ENCODE measurements at regions not wholly inside any gene's neighbourhood (a gene's known extent, or its start where the extent isn't known, plus 50 kb on each side); places are given as distances from the start of the nearest gene placed in this dataset.

DNA sequence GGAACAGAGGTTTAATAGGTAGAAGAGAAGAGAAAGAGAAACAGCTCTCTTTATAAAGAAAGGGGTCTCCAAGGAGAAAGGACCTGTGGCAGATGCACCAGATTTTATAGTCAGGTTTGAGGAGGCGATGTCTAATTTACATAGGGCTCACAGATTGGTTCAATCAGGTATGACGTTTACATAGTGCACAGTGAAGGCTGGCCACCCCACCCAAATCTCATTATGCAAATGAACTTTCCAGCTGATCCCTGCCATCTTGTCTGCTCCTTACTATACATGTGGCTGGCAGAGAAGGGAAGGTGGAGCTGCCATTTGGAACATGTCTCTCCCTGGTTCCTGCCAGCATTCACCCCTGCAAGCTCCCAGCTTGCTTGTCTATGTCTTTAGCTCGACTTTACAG is 557.8 kb downstream of the SUCLG1 start:
- WGBS (ENCODE audit: insufficient coverage, insufficient replicate concordance, low lambda C conversion rate, missing lambda C conversion rate): 0% methylated on average over 3 of the region's 3 CpGs

More for the DNA sequence above, 557.8 kb downstream of the SUCLG1 start:
- Histone ChIP-seq H3K9ac (ENCODE audit: control insufficient read depth, insufficient read depth, low read length) (no peak overlapping the region), H3K4me1 (ENCODE audit: control insufficient read depth, insufficient read depth, low read length) (no peaks in the 10 kb centered on the region), H3K9me3 (replicated peaks; ENCODE audit: control insufficient read depth, insufficient read depth, low read length) (no peaks in the 10 kb centered on the region), H2AFZ (ENCODE audit: control insufficient read depth, low read depth, low read length) (no peak overlapping the region), H3K4me2 (ENCODE audit: control insufficient read depth, insufficient read depth) (no peak overlapping the region), H4K20me1 (ENCODE audit: control insufficient read depth, insufficient read depth) (no peaks in the 10 kb centered on the region), H3K79me2 (ENCODE audit: control insufficient read depth, insufficient read depth, low read length) (no peaks in the 10 kb centered on the region), H3K4me3 (no peak overlapping the region), H3K27me3 (replicated peaks in 1 of 2; ENCODE audit: control insufficient read depth in 2 of 2, insufficient read depth in 2 of 2, low read length in 1 of 2) (no peaks in the 10 kb centered on the region), H3K27ac (ENCODE audit: control insufficient read depth, insufficient read depth) (no peak overlapping the region), H3K36me3 (ENCODE audit: control insufficient read depth in 2 of 2, insufficient read depth in 2 of 2, low read length in 1 of 2) (no peaks in the 10 kb centered on the region)
- ChIA-PET POLR2A (no interaction called here), CTCF (no interaction called here), SMC1A (ENCODE audit: uncharacterized antibody, unreplicated experiment) (no interaction called here), RAD21 (ENCODE audit: unreplicated experiment) (no interaction called here)
- no peak for DNase-seq (ENCODE audit: low read depth, low spot score)
- intact Hi-C loops (cut with micrococcal nuclease; ENCODE audit: unreplicated experiment) (no loop called here), in situ Hi-C loops (cut with MboI) (no loop called here)
- TF ChIP-seq, protein P1, sequence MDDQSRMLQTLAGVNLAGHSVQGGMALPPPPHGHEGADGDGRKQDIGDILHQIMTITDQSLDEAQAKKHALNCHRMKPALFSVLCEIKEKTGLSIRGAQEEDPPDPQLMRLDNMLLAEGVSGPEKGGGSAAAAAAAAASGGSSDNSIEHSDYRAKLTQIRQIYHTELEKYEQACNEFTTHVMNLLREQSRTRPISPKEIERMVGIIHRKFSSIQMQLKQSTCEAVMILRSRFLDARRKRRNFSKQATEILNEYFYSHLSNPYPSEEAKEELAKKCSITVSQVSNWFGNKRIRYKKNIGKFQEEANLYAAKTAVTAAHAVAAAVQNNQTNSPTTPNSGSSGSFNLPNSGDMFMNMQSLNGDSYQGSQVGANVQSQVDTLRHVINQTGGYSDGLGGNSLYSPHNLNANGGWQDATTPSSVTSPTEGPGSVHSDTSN (IDR thresholded peaks at IDR 0.05; ENCODE audit: insufficient replicate concordance, low read depth, low read length): no peak
- TF ChIP-seq POLR2A (IDR thresholded peaks at IDR 0.05; ENCODE audit: low read depth, low read length): no peak
- no peak for TF ChIP-seq SP1 (IDR thresholded peaks at IDR 0.05; ENCODE audit: low read depth, low read length)
- TF ChIP-seq, protein P2, sequence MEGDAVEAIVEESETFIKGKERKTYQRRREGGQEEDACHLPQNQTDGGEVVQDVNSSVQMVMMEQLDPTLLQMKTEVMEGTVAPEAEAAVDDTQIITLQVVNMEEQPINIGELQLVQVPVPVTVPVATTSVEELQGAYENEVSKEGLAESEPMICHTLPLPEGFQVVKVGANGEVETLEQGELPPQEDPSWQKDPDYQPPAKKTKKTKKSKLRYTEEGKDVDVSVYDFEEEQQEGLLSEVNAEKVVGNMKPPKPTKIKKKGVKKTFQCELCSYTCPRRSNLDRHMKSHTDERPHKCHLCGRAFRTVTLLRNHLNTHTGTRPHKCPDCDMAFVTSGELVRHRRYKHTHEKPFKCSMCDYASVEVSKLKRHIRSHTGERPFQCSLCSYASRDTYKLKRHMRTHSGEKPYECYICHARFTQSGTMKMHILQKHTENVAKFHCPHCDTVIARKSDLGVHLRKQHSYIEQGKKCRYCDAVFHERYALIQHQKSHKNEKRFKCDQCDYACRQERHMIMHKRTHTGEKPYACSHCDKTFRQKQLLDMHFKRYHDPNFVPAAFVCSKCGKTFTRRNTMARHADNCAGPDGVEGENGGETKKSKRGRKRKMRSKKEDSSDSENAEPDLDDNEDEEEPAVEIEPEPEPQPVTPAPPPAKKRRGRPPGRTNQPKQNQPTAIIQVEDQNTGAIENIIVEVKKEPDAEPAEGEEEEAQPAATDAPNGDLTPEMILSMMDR (IDR thresholded peaks at IDR 0.05 in 2 of 3, conservative IDR thresholded peaks at IDR 0.05 in 1 of 3; ENCODE audit: control insufficient read depth in 2 of 3, extremely low read depth in 1 of 3, insufficient read depth in 1 of 3, low read depth in 3 of 3, low read length in 3 of 3): no peak
- no peak for TF ChIP-seq YY1 (IDR thresholded peaks at IDR 0.05; ENCODE audit: low read depth, low read length)
- TF ChIP-seq, protein P3, sequence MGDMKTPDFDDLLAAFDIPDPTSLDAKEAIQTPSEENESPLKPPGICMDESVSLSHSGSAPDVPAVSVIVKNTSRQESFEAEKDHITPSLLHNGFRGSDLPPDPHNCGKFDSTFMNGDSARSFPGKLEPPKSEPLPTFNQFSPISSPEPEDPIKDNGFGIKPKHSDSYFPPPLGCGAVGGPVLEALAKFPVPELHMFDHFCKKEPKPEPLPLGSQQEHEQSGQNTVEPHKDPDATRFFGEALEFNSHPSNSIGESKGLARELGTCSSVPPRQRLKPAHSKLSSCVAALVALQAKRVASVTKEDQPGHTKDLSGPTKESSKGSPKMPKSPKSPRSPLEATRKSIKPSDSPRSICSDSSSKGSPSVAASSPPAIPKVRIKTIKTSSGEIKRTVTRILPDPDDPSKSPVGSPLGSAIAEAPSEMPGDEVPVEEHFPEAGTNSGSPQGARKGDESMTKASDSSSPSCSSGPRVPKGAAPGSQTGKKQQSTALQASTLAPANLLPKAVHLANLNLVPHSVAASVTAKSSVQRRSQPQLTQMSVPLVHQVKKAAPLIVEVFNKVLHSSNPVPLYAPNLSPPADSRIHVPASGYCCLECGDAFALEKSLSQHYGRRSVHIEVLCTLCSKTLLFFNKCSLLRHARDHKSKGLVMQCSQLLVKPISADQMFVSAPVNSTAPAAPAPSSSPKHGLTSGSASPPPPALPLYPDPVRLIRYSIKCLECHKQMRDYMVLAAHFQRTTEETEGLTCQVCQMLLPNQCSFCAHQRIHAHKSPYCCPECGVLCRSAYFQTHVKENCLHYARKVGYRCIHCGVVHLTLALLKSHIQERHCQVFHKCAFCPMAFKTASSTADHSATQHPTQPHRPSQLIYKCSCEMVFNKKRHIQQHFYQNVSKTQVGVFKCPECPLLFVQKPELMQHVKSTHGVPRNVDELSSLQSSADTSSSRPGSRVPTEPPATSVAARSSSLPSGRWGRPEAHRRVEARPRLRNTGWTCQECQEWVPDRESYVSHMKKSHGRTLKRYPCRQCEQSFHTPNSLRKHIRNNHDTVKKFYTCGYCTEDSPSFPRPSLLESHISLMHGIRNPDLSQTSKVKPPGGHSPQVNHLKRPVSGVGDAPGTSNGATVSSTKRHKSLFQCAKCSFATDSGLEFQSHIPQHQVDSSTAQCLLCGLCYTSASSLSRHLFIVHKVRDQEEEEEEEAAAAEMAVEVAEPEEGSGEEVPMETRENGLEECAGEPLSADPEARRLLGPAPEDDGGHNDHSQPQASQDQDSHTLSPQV (IDR thresholded peaks at IDR 0.05): no peak
- TF ChIP-seq IKZF1 (conservative IDR thresholded peaks at IDR 0.05): no peak
- TF ChIP-seq, protein P4, sequence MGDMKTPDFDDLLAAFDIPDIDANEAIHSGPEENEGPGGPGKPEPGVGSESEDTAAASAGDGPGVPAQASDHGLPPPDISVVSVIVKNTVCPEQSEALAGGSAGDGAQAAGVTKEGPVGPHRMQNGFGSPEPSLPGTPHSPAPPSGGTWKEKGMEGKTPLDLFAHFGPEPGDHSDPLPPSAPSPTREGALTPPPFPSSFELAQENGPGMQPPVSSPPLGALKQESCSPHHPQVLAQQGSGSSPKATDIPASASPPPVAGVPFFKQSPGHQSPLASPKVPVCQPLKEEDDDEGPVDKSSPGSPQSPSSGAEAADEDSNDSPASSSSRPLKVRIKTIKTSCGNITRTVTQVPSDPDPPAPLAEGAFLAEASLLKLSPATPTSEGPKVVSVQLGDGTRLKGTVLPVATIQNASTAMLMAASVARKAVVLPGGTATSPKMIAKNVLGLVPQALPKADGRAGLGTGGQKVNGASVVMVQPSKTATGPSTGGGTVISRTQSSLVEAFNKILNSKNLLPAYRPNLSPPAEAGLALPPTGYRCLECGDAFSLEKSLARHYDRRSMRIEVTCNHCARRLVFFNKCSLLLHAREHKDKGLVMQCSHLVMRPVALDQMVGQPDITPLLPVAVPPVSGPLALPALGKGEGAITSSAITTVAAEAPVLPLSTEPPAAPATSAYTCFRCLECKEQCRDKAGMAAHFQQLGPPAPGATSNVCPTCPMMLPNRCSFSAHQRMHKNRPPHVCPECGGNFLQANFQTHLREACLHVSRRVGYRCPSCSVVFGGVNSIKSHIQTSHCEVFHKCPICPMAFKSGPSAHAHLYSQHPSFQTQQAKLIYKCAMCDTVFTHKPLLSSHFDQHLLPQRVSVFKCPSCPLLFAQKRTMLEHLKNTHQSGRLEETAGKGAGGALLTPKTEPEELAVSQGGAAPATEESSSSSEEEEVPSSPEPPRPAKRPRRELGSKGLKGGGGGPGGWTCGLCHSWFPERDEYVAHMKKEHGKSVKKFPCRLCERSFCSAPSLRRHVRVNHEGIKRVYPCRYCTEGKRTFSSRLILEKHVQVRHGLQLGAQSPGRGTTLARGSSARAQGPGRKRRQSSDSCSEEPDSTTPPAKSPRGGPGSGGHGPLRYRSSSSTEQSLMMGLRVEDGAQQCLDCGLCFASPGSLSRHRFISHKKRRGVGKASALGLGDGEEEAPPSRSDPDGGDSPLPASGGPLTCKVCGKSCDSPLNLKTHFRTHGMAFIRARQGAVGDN (IDR thresholded peaks at IDR 0.05): no peak
- no peak for TF ChIP-seq ZNF24 (IDR thresholded peaks at IDR 0.05)
- TF ChIP-seq, protein P5, sequence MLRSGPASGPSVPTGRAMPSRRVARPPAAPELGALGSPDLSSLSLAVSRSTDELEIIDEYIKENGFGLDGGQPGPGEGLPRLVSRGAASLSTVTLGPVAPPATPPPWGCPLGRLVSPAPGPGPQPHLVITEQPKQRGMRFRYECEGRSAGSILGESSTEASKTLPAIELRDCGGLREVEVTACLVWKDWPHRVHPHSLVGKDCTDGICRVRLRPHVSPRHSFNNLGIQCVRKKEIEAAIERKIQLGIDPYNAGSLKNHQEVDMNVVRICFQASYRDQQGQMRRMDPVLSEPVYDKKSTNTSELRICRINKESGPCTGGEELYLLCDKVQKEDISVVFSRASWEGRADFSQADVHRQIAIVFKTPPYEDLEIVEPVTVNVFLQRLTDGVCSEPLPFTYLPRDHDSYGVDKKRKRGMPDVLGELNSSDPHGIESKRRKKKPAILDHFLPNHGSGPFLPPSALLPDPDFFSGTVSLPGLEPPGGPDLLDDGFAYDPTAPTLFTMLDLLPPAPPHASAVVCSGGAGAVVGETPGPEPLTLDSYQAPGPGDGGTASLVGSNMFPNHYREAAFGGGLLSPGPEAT (IDR thresholded peaks at IDR 0.05; ENCODE audit: low read depth): no peak
- TF ChIP-seq SREBF2 (IDR thresholded peaks at IDR 0.05; ENCODE audit: low read length): no peak
- no peak for TF ChIP-seq HDAC2 (IDR thresholded peaks at IDR 0.05)
- TF ChIP-seq CEBPB (IDR thresholded peaks at IDR 0.05; ENCODE audit: borderline replicate concordance in 1 of 2, low read depth in 2 of 2, low read length in 2 of 2): no peak
- no TSS peak for BruUV-seq (replicated peaks)
- FAIRE-seq: no peak
- ATAC-seq: no peak
